SK-N-MC (cell line): ENCODE measurements at regions not wholly inside any gene's neighbourhood (a gene's known extent, or its start where the extent isn't known, plus 50 kb on each side); places are given as distances from the start of the nearest gene placed in this dataset.

ENCODE experiments used
- EZH2 ChIP-seq: fragments of 200-600 bp; sonication (generic); IDR thresholded peaks from one replicate; pipeline ENCODE4 v1.6.1; 2017; ENCODE audit warnings: antibody characterized with exemption
- FOXP2 ChIP-seq: optimal IDR thresholded peaks from 2 replicates; pipeline ENCODE3; 2011; ENCODE audit warnings: mild to moderate bottlenecking, moderate library complexity; ENCODE audit not compliant: insufficient read depth; ENCODE audit errors: extremely low read length, control extremely low read depth
- POLR2AphosphoS5 ChIP-seq: IDR thresholded peaks from 2 replicates; pipeline ENCODE4 v1.6.1; 2012; ENCODE audit warnings: mild to moderate bottlenecking, low read depth, low read length, borderline replicate concordance

GRCh38 chr5:17896605-17897004, 262.3 kb downstream of the TAF11L14 start:
- TF ChIP-seq POLR2AphosphoS5 (no peak), EZH2 (no peak), FOXP2 (no peak)
